ENCODE measurements at regions not wholly inside any gene's neighbourhood (a gene's known extent, or its start where the extent isn't known, plus 50 kb on each side); places are given as distances from the start of the nearest gene placed in this dataset.

- no peak for DNase-seq (ENCODE audit: low read depth)
- FAIRE-seq, result no peak
Observed at GRCh38 chr7:68917041-68917651, 681.1 kb upstream of the AUTS2 start.

GRCh38 chr7:68918621-68919020 is 679.7 kb upstream of the AUTS2 start:
- no peak overlapping the region for H3K4me3 ChIP-seq (ENCODE audit: low read depth, low read length)
- FAIRE-seq (no peak), DNase-seq (ENCODE audit: low read depth) (no peak)
- H3K27me3 ChIP-seq (ENCODE audit: control insufficient read depth, insufficient read depth, low read length), result no peaks in the 10 kb centered on the region
- H3K36me3 ChIP-seq (ENCODE audit: control insufficient read depth, insufficient read depth, low read length), result no peaks in the 10 kb centered on the region
- TF ChIP-seq, protein P1, sequence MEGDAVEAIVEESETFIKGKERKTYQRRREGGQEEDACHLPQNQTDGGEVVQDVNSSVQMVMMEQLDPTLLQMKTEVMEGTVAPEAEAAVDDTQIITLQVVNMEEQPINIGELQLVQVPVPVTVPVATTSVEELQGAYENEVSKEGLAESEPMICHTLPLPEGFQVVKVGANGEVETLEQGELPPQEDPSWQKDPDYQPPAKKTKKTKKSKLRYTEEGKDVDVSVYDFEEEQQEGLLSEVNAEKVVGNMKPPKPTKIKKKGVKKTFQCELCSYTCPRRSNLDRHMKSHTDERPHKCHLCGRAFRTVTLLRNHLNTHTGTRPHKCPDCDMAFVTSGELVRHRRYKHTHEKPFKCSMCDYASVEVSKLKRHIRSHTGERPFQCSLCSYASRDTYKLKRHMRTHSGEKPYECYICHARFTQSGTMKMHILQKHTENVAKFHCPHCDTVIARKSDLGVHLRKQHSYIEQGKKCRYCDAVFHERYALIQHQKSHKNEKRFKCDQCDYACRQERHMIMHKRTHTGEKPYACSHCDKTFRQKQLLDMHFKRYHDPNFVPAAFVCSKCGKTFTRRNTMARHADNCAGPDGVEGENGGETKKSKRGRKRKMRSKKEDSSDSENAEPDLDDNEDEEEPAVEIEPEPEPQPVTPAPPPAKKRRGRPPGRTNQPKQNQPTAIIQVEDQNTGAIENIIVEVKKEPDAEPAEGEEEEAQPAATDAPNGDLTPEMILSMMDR (IDR thresholded peaks at IDR 0.05; ENCODE audit: insufficient read depth, low read length, severe bottlenecking), result no peak

More at GRCh38 chr7:68917041-68917651, 681.1 kb upstream of the AUTS2 start:
- no peaks in the 10 kb centered on the region for H3K27me3 ChIP-seq (ENCODE audit: control insufficient read depth, insufficient read depth, low read length)
- TF ChIP-seq, protein P1 (IDR thresholded peaks at IDR 0.05; ENCODE audit: insufficient read depth, low read length, severe bottlenecking), result no peak
- no peaks in the 10 kb centered on the region for H3K36me3 ChIP-seq (ENCODE audit: control insufficient read depth, insufficient read depth, low read length)
- no peak overlapping the region for H3K4me3 ChIP-seq (ENCODE audit: low read depth, low read length)

GRCh38 chr7:68922850-68923249 is 675.4 kb upstream of the AUTS2 start:
- Histone ChIP-seq H3K27me3 (ENCODE audit: control insufficient read depth, insufficient read depth, low read length) (no peaks in the 10 kb centered on the region), H3K36me3 (ENCODE audit: control insufficient read depth, insufficient read depth, low read length) (no peaks in the 10 kb centered on the region), H3K4me3 (ENCODE audit: low read depth, low read length) (no peak overlapping the region)
- FAIRE-seq (no peak), DNase-seq (ENCODE audit: low read depth) (no peak)
- TF ChIP-seq, protein P1 (IDR thresholded peaks at IDR 0.05; ENCODE audit: insufficient read depth, low read length, severe bottlenecking), result no peak

DNA sequence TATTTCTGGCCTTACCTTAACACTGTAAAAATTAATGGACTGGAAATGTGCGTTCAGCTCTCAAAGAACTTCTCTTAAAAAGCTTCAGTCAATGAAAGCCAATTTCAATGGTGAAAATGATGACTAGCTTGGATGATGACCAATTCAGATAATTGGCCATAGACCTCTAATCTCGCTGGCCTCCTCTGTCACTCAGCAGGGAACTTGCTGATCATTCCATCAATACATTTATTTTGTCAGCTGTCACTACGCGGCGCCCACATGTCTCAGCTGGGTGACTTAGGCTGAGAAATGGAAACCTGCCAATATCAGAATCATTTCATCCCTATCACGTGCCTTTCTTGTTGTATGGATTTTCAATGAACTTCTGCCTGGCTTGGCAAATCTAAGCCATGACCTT is 673.0 kb upstream of the AUTS2 start:
- Histone ChIP-seq H3K36me3 (ENCODE audit: control insufficient read depth, insufficient read depth, low read length) (no peaks in the 10 kb centered on the region), H3K4me3 (ENCODE audit: low read depth, low read length) (no peak overlapping the region), H3K27me3 (ENCODE audit: control insufficient read depth, insufficient read depth, low read length) (no peaks in the 10 kb centered on the region)
- TF ChIP-seq, protein P1 (IDR thresholded peaks at IDR 0.05; ENCODE audit: insufficient read depth, low read length, severe bottlenecking), result no peak
- FAIRE-seq, result no peak
- no peak for DNase-seq (ENCODE audit: low read depth)

- TF ChIP-seq, protein P1 (IDR thresholded peaks at IDR 0.05; ENCODE audit: insufficient read depth, low read length, severe bottlenecking), result no peak
- H3K27me3 ChIP-seq (ENCODE audit: control insufficient read depth, insufficient read depth, low read length), result no peaks in the 10 kb centered on the region
- no peak overlapping the region for H3K4me3 ChIP-seq (ENCODE audit: low read depth, low read length)
- DNase-seq (ENCODE audit: low read depth) (peak; percentile 28), FAIRE-seq (no peak)
- no peaks in the 10 kb centered on the region for H3K36me3 ChIP-seq (ENCODE audit: control insufficient read depth, insufficient read depth, low read length)
Observed at GRCh38 chr7:68929781-68930261, 668.5 kb upstream of the AUTS2 start.
